ENCODE measurements at regions not wholly inside any gene's neighbourhood (a gene's known extent, or its start where the extent isn't known, plus 50 kb on each side); places are given as distances from the start of the nearest gene placed in this dataset.
A peak's percentile ranks its signal among the peaks of the same experiment; 100 is the strongest.

- DNase-seq = peak; percentile 40
These were observed 450.8 kb upstream of the NAALADL2 start for GRCh38 chr3:174408310-174408709.

GRCh38 chr3:174409086-174409743, 449.9 kb upstream of the NAALADL2 start:
- DNase-seq = no peak

GRCh38 chr3:174413062-174413912, 445.8 kb upstream of the NAALADL2 start:
- no peak for DNase-seq

- DNase-seq = no peak
These were observed 444.2 kb upstream of the NAALADL2 start for GRCh38 chr3:174414902-174415301.

GRCh38 chr3:174417573-174417972, 441.6 kb upstream of the NAALADL2 start:
- no peak for DNase-seq

- no peak for DNase-seq
These were observed 439.9 kb upstream of the NAALADL2 start for GRCh38 chr3:174419216-174419615.

GRCh38 chr3:174423936-174424335, 435.2 kb upstream of the NAALADL2 start:
- no peak for DNase-seq

- no peak for DNase-seq
These were observed 434.5 kb upstream of the NAALADL2 start for GRCh38 chr3:174424656-174425055.

GRCh38 chr3:174425422-174425821, 433.7 kb upstream of the NAALADL2 start:
- DNase-seq = no peak

GRCh38 chr3:174430986-174431385, 428.1 kb upstream of the NAALADL2 start:
- DNase-seq = no peak

- DNase-seq = peak; percentile 39
These were observed 427.4 kb upstream of the NAALADL2 start for GRCh38 chr3:174431717-174432116.

GRCh38 chr3:174436367-174436766, 422.8 kb upstream of the NAALADL2 start:
- DNase-seq = no peak

- DNase-seq = peak; percentile 4
These were observed 420.5 kb upstream of the NAALADL2 start for GRCh38 chr3:174438501-174439145.

- DNase-seq = peak; percentile 99
These were observed 419.5 kb upstream of the NAALADL2 start for GRCh38 chr3:174439331-174440252.

GRCh38 chr3:174440253-174440701, 418.9 kb upstream of the NAALADL2 start:
- peak; percentile 65 for DNase-seq

GRCh38 chr3:174440741-174441587, 418.2 kb upstream of the NAALADL2 start:
- DNase-seq = peak; percentile 95

GRCh38 chr3:174441588-174442301, 417.4 kb upstream of the NAALADL2 start:
- DNase-seq = peak; percentile 39

- no peak for DNase-seq
These were observed 416.8 kb upstream of the NAALADL2 start for GRCh38 chr3:174442302-174442682.

- no peak for DNase-seq
These were observed 414.7 kb upstream of the NAALADL2 start for GRCh38 chr3:174444391-174444790.

- no peak for DNase-seq
These were observed 401.4 kb upstream of the NAALADL2 start for GRCh38 chr3:174457758-174458157.

- DNase-seq = no peak
These were observed 398.3 kb upstream of the NAALADL2 start for GRCh38 chr3:174460831-174461230.

Data from fibroblast of skin of right biceps (primary cell).